ENCODE measurements at regions not wholly inside any gene's neighbourhood (a gene's known extent, or its start where the extent isn't known, plus 50 kb on each side); places are given as distances from the start of the nearest gene placed in this dataset.

DNA sequence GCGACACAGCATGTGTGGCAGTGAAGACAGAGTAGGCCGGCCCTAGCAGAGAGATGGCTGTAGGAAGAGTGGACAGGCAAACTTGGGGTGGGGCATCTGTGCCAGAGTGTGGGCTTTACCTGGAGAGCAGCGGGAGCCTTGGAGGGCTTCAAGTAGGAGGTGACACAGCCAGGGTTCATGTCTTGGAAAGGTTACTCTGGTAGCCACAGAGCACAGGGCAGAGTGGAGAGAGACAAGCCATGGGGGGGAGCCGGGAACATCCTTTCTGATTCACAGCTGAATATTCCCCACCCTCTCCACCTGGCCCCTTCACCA, 53.5 kb upstream of the DIO3 start:
- Mint-ChIP-seq H3K27me3 (ENCODE audit: insufficient read depth, low read depth, poor library complexity) (peaks cover 13% of the 10 kb centered on the region), H3K27ac (no peak overlapping the region), H3K4me3 (no peak overlapping the region), H3K36me3 (ENCODE audit: low read depth) (no peaks in the 10 kb centered on the region), H3K4me1 (no peaks in the 10 kb centered on the region), H3K9me3 (no peaks in the 10 kb centered on the region; the same call in 2 of the 3 replicates)
- H4K20me1 ChIP-seq (replicated peaks; ENCODE audit: insufficient read depth) = no peaks in the 10 kb centered on the region
- ATAC-seq (no peak), DNase-seq (ENCODE audit: low spot score) (no peak)
- no peak overlapping the region for H3K4me2 ChIP-seq
- H3K4me1 ChIP-seq (ENCODE audit: insufficient read depth) = no peaks in the 10 kb centered on the region
- H3K9me2 ChIP-seq (ENCODE audit: insufficient read depth) = no peaks in the 10 kb centered on the region
- H2AFZ ChIP-seq = no peak overlapping the region
- H3K36me3 ChIP-seq (ENCODE audit: insufficient read depth) = no peaks in the 10 kb centered on the region
- H3K27ac ChIP-seq (ENCODE audit: low read depth) = no peak overlapping the region
- TF ChIP-seq POLR2AphosphoS5 (IDR thresholded peaks at IDR 0.05; ENCODE audit: low read depth) = no peak
- no peak for TF ChIP-seq JUNB (IDR thresholded peaks at IDR 0.05; ENCODE audit: unreplicated experiment)
- TF ChIP-seq ZNF114 (CRISPR knock-in tag; IDR thresholded peaks at IDR 0.05) = no peak
- no peak for TF ChIP-seq STAT1 (IDR thresholded peaks at IDR 0.05; ENCODE audit: unreplicated experiment)
- H3K27me3 ChIP-seq (ENCODE audit: insufficient read depth) = no peaks in the 10 kb centered on the region
- no peak overlapping the region for H3K4me3 ChIP-seq
- no peaks in the 10 kb centered on the region for H3F3A ChIP-seq (replicated peaks; ENCODE audit: low read depth)
- no peaks in the 10 kb centered on the region for H3K79me2 ChIP-seq (replicated peaks; ENCODE audit: insufficient read depth)

DNA sequence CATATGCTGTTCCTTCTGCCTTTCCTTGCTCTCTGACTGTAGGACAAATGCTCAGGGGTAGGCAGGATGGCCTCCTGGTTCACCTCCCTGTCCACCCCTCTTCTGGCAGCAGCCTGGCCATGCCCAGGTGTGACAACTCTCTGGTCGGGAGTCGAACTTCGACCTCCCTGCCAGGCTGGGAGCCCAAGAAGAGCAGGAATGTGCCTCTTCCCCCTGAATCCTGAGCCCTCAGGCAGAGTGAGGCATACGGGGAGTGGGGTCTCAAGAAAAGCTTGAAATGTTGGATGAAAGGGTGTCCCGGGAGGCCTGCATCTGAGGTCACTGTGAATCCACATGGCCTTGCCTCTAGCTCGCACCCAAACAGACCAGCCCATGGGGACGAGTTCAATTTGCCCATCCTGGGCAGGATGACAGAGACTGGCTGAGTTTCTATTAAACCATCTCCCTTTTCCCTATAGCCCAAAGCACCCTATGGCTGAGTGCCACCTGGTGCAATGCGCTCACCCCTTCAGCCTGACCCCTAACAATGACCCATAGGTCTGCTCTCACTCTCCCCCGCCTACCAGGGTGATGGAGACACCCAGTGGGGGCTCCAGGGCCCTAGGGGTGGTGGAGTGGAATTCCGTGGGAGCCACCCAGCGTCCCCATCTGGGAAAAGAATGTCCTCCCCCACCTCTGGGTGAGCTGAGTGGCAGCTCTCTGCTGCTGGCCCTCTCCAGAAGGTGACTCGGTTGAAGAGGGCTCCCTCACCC, 52.9 kb upstream of the DIO3 start:
- Histone ChIP-seq H3K4me2 (no peak overlapping the region), H3K4me1 (ENCODE audit: insufficient read depth) (no peaks in the 10 kb centered on the region), H3F3A (replicated peaks; ENCODE audit: low read depth) (no peaks in the 10 kb centered on the region), H3K27me3 (ENCODE audit: insufficient read depth) (no peaks in the 10 kb centered on the region), H3K27ac (ENCODE audit: low read depth) (no peak overlapping the region), H3K36me3 (ENCODE audit: insufficient read depth) (no peaks in the 10 kb centered on the region), H3K4me3 (no peak overlapping the region), H3K9me2 (ENCODE audit: insufficient read depth) (no peaks in the 10 kb centered on the region), H2AFZ (no peak overlapping the region), H3K79me2 (replicated peaks; ENCODE audit: insufficient read depth) (no peaks in the 10 kb centered on the region), H4K20me1 (replicated peaks; ENCODE audit: insufficient read depth) (no peaks in the 10 kb centered on the region)
- DNase-seq (ENCODE audit: low spot score) = no peak
- H3K27ac Mint-ChIP-seq = no peak overlapping the region
- TF ChIP-seq EZH2phosphoT487 (IDR thresholded peaks at IDR 0.05; ENCODE audit: unreplicated experiment) = no peak
- TF ChIP-seq, protein P1, sequence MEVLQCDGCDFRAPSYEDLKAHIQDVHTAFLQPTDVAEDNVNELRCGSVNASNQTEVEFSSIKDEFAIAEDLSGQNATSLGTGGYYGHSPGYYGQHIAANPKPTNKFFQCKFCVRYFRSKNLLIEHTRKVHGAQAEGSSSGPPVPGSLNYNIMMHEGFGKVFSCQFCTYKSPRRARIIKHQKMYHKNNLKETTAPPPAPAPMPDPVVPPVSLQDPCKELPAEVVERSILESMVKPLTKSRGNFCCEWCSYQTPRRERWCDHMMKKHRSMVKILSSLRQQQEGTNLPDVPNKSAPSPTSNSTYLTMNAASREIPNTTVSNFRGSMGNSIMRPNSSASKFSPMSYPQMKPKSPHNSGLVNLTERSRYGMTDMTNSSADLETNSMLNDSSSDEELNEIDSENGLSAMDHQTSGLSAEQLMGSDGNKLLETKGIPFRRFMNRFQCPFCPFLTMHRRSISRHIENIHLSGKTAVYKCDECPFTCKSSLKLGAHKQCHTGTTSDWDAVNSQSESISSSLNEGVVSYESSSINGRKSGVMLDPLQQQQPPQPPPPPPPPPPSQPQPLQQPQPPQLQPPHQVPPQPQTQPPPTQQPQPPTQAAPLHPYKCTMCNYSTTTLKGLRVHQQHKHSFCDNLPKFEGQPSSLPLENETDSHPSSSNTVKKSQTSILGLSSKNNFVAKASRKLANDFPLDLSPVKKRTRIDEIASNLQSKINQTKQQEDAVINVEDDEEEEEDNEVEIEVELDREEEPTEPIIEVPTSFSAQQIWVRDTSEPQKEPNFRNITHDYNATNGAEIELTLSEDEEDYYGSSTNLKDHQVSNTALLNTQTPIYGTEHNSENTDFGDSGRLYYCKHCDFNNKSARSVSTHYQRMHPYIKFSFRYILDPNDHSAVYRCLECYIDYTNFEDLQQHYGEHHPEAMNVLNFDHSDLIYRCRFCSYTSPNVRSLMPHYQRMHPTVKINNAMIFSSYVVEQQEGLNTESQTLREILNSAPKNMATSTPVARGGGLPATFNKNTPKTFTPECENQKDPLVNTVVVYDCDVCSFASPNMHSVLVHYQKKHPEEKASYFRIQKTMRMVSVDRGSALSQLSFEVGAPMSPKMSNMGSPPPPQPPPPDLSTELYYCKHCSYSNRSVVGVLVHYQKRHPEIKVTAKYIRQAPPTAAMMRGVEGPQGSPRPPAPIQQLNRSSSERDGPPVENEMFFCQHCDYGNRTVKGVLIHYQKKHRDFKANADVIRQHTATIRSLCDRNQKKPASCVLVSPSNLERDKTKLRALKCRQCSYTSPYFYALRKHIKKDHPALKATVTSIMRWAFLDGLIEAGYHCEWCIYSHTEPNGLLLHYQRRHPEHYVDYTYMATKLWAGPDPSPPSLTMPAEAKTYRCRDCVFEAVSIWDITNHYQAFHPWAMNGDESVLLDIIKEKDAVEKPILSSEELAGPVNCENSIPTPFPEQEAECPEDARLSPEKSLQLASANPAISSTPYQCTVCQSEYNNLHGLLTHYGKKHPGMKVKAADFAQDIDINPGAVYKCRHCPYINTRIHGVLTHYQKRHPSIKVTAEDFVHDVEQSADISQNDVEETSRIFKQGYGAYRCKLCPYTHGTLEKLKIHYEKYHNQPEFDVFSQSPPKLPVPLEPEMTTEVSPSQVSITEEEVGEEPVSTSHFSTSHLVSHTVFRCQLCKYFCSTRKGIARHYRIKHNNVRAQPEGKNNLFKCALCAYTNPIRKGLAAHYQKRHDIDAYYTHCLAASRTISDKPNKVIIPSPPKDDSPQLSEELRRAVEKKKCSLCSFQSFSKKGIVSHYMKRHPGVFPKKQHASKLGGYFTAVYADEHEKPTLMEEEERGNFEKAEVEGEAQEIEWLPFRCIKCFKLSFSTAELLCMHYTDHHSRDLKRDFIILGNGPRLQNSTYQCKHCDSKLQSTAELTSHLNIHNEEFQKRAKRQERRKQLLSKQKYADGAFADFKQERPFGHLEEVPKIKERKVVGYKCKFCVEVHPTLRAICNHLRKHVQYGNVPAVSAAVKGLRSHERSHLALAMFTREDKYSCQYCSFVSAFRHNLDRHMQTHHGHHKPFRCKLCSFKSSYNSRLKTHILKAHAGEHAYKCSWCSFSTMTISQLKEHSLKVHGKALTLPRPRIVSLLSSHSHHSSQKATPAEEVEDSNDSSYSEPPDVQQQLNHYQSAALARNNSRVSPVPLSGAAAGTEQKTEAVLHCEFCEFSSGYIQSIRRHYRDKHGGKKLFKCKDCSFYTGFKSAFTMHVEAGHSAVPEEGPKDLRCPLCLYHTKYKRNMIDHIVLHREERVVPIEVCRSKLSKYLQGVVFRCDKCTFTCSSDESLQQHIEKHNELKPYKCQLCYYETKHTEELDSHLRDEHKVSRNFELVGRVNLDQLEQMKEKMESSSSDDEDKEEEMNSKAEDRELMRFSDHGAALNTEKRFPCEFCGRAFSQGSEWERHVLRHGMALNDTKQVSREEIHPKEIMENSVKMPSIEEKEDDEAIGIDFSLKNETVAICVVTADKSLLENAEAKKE (CRISPR knock-in tag; IDR thresholded peaks at IDR 0.05) = no peak
- TF ChIP-seq, protein P2, sequence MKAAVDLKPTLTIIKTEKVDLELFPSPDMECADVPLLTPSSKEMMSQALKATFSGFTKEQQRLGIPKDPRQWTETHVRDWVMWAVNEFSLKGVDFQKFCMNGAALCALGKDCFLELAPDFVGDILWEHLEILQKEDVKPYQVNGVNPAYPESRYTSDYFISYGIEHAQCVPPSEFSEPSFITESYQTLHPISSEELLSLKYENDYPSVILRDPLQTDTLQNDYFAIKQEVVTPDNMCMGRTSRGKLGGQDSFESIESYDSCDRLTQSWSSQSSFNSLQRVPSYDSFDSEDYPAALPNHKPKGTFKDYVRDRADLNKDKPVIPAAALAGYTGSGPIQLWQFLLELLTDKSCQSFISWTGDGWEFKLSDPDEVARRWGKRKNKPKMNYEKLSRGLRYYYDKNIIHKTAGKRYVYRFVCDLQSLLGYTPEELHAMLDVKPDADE (IDR thresholded peaks at IDR 0.05) = no peak
- TF ChIP-seq ZNF331 (CRISPR knock-in tag; IDR thresholded peaks at IDR 0.05; ENCODE audit: low read depth) = no peak
- H3K9me3 Mint-ChIP-seq = no peaks in the 10 kb centered on the region
- ATAC-seq = no peak
- H3K4me1 Mint-ChIP-seq = no peaks in the 10 kb centered on the region
- H3K27me3 Mint-ChIP-seq (ENCODE audit: insufficient read depth, low read depth, poor library complexity) = peaks cover 11% of the 10 kb centered on the region
- H3K4me3 Mint-ChIP-seq = no peak overlapping the region
- no peaks in the 10 kb centered on the region for H3K36me3 Mint-ChIP-seq (ENCODE audit: low read depth)
